GM12878 (cell line): ENCODE measurements at regions not wholly inside any gene's neighbourhood (a gene's known extent, or its start where the extent isn't known, plus 50 kb on each side); places are given as distances from the start of the nearest gene placed in this dataset.

ENCODE experiments used
- ATAC-seq: fragments of 200-7000 bp; cut with Tn5 transposase; 3 replicates; pipeline ENCODE4 v1.9.1; 2020; ENCODE audit warnings: mild to moderate bottlenecking, moderate library complexity
- BruUV-seq: library from RNA; stranded (reverse); fragments of 400-500 nt; replicated peaks from 2 replicates; lab custom pipeline; 2021; lab: Mats Ljungman, UMichigan
- CTCF ChIA-PET: fragments of 300-600 bp; sonication (Branson Sonifier 250); formaldehyde crosslinking; extraction: SDS; loops from one replicate; lab custom pipeline; 2021; ENCODE audit warnings: inconsistent platforms; lab: Yijun Ruan, JAX
- POLR2A ChIA-PET: fragments of 350-600 bp; formaldehyde crosslinking; extraction: SDS; loops from one replicate; lab custom pipeline; 2021; ENCODE audit warnings: inconsistent platforms; lab: Charles Lee
- RAD21 ChIA-PET: fragments of 300-600 bp; sonication (Branson Sonifier 250); formaldehyde crosslinking; loops from one replicate; lab custom pipeline; 2023; ENCODE audit warnings: antibody characterized with exemption; ENCODE audit not compliant: unreplicated experiment; lab: Charles Lee
- SMC1A ChIA-PET: fragments of 300-600 bp; sonication (Branson Sonifier 250); formaldehyde crosslinking; loops from one replicate; lab custom pipeline; 2023; ENCODE audit not compliant: unreplicated experiment, uncharacterized antibody; lab: Charles Lee
- DNase-seq: peaks from one replicate; pipeline ENCODE4 v3.0.0-alpha.2; 2011; ENCODE audit warnings: low read depth, low spot score
- FAIRE-seq: peaks from 3 replicates; lab custom pipeline; 2011; peaks lifted over from hg19 to GRCh38; lab: Jason Lieb, UNC
- H2AFZ ChIP-seq: 2 replicates; pipeline ENCODE4 v1.6.0; 2011; ENCODE audit warnings: low read depth, low read length, control low read depth; ENCODE audit not compliant: control insufficient read depth
- H3K27ac ChIP-seq: 2 replicates; pipeline ENCODE4 v1.5.1; 2011; ENCODE audit warnings: control low read depth; ENCODE audit not compliant: control insufficient read depth, insufficient read depth
- H3K27me3 ChIP-seq, 2 experiments: replicated peaks in 1 of 2; 2 replicates each; pipeline versions ENCODE4 v1.6.0 to v1.6.1; 2011; ENCODE audit warnings: low read length in 1 of 2; ENCODE audit not compliant: control insufficient read depth in 2 of 2, insufficient read depth in 2 of 2
- H3K36me3 ChIP-seq, 2 experiments: 2 replicates each; pipeline ENCODE4 v1.5.1; 2011; ENCODE audit warnings: low read length in 1 of 2; ENCODE audit not compliant: control insufficient read depth in 2 of 2, insufficient read depth in 2 of 2
- H3K4me1 ChIP-seq: 2 replicates; pipeline ENCODE4 v1.6.1; 2011; ENCODE audit warnings: mild to moderate bottlenecking, low read length, moderate library complexity, mixed read lengths; ENCODE audit not compliant: control insufficient read depth, insufficient read depth
- H3K4me2 ChIP-seq: 2 replicates; pipeline ENCODE4 v1.6.0; 2011; ENCODE audit warnings: control low read depth; ENCODE audit not compliant: control insufficient read depth, insufficient read depth
- H3K4me3 ChIP-seq: fragments of 200-600 bp; sonication (generic); 2 replicates; pipeline ENCODE4 v1.5.1; 2016
- H3K79me2 ChIP-seq: 2 replicates; pipeline ENCODE4 v1.6.0; 2011; ENCODE audit warnings: low read length; ENCODE audit not compliant: control insufficient read depth, insufficient read depth
- H3K9ac ChIP-seq: 2 replicates; pipeline ENCODE4 v1.8.0; 2011; ENCODE audit warnings: low read length, control low read depth, mixed read lengths; ENCODE audit not compliant: control insufficient read depth, insufficient read depth
- H3K9me3 ChIP-seq: replicated peaks from 3 replicates; pipeline ENCODE4 v1.5.1; 2011; ENCODE audit warnings: mild to moderate bottlenecking, low read length; ENCODE audit not compliant: control insufficient read depth, insufficient read depth
- H4K20me1 ChIP-seq: 2 replicates; pipeline ENCODE4 v1.6.0; 2011; ENCODE audit not compliant: control insufficient read depth, insufficient read depth
- KLF5 ChIP-seq: fragments of 450-650 bp; IDR thresholded peaks from 2 replicates; pipeline ENCODE4 v1.6.1; 2014; ENCODE audit warnings: mild to moderate bottlenecking; ENCODE audit not compliant: partially characterized antibody
- MTA2 ChIP-seq: fragments of 450-650 bp; IDR thresholded peaks from 2 replicates; pipeline ENCODE4 v1.6.1; 2016; ENCODE audit warnings: low read depth, mild to moderate bottlenecking, moderate library complexity
- PAX8 ChIP-seq: fragments of 450-650 bp; IDR thresholded peaks from 2 replicates; pipeline ENCODE4 v1.6.1; 2017; ENCODE audit warnings: mild to moderate bottlenecking, moderate library complexity
- SUPT20H ChIP-seq: IDR thresholded peaks from 2 replicates; pipeline ENCODE4 v1.6.1; 2011; ENCODE audit warnings: low read depth, mild to moderate bottlenecking, low read length, moderate library complexity, borderline replicate concordance; ENCODE audit not compliant: control insufficient read depth
- TCF3 ChIP-seq: IDR thresholded peaks from 2 replicates; pipeline ENCODE4 v1.6.1; 2012; ENCODE audit warnings: low read depth, mild to moderate bottlenecking, low read length, borderline replicate concordance; ENCODE audit not compliant: insufficient read depth
- WGBS: methylation state at CpG from one replicate; pipeline ENCODE4 v1.1.6; 2016; ENCODE audit warnings: low lambda C conversion rate; ENCODE audit not compliant: insufficient replicate concordance, insufficient coverage; ENCODE audit errors: missing lambda C conversion rate; 5-methylcytosine and 5-hydroxymethylcytosine counted together
- in situ Hi-C: fragments of 300-500 bp; cut with MboI; formaldehyde crosslinking; loops from 9 replicates; pipeline ENCODE4 v1.14.3; 2018; ENCODE audit warnings: mixed read lengths
- intact Hi-C: fragments of 100-400 bp; cut with micrococcal nuclease; formaldehyde crosslinking; loops from one replicate; pipeline ENCODE4 v1.14.2; 2022; ENCODE audit not compliant: unreplicated experiment
- TF ChIP-seq, protein P1 (sequence below): IDR thresholded peaks from 2 replicates; pipeline ENCODE4 v1.6.1; 2012; ENCODE audit warnings: low read depth, low read length, improper control_type of control experiment
- TF ChIP-seq, protein P2 (sequence below): IDR thresholded peaks from 2 replicates; pipeline ENCODE4 v1.6.1; 2011; ENCODE audit warnings: borderline replicate concordance, low read depth, mild to moderate bottlenecking, moderate library complexity, low read length; ENCODE audit not compliant: insufficient read depth, poor library complexity, severe bottlenecking

DNA sequence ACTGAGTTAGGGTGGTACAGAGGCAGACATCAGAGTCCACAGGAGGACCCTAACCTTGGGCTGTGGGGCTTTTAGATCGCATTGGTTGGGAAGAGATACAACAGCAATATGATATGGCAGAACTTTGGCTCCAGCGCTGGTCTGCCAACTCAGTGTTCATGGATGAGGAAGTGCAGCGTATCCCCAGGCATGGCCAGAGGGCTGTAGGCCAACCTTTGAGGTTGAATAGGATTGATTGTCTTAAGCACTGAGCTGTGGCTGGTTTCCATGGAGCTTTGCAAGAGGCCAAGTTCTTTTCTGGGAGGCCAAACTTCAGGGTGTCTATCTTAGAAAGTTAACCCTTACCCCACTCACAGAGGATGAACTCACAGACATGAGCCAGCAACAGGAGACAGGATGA lies 144.1 kb upstream of the TMTC4 start:
- FAIRE-seq = no peak
- in situ Hi-C loops = no loop called here
- POLR2A ChIA-PET = no interaction called here
- BruUV-seq = no TSS peak
- RAD21 ChIA-PET = no interaction called here
- intact Hi-C loops = no loop called here
- Histone ChIP-seq H3K4me3 (no peak overlapping the region), H3K27ac (no peak overlapping the region), H3K4me1 (no peaks in the 10 kb centered on the region), H3K9me3 (no peaks in the 10 kb centered on the region), H4K20me1 (no peaks in the 10 kb centered on the region), H3K9ac (no peak overlapping the region), H3K36me3 (no peaks in the 10 kb centered on the region), H3K4me2 (no peak overlapping the region), H2AFZ (no peak overlapping the region), H3K79me2 (no peaks in the 10 kb centered on the region), H3K27me3 (no peaks in the 10 kb centered on the region)
- ATAC-seq = no peak
- no peak for TF ChIP-seq PAX8
- TF ChIP-seq, protein P1, sequence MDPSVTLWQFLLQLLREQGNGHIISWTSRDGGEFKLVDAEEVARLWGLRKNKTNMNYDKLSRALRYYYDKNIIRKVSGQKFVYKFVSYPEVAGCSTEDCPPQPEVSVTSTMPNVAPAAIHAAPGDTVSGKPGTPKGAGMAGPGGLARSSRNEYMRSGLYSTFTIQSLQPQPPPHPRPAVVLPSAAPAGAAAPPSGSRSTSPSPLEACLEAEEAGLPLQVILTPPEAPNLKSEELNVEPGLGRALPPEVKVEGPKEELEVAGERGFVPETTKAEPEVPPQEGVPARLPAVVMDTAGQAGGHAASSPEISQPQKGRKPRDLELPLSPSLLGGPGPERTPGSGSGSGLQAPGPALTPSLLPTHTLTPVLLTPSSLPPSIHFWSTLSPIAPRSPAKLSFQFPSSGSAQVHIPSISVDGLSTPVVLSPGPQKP = no peak
- TF ChIP-seq SUPT20H = no peak
- TF ChIP-seq, protein P2, sequence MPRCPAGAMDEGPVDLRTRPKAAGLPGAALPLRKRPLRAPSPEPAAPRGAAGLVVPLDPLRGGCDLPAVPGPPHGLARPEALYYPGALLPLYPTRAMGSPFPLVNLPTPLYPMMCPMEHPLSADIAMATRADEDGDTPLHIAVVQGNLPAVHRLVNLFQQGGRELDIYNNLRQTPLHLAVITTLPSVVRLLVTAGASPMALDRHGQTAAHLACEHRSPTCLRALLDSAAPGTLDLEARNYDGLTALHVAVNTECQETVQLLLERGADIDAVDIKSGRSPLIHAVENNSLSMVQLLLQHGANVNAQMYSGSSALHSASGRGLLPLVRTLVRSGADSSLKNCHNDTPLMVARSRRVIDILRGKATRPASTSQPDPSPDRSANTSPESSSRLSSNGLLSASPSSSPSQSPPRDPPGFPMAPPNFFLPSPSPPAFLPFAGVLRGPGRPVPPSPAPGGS = no peak
- TF ChIP-seq KLF5 = no peak
- TF ChIP-seq MTA2 = no peak
- no peak for TF ChIP-seq TCF3
- CTCF ChIA-PET = no interaction called here
- SMC1A ChIA-PET = interaction anchor here (1.6 kb wide), 1 partner anchor 96 kb away, joined by 3 read pairs; no protein-coding TSS in a partner anchor
- DNase-seq = no peak
- 32% methylated on average over 3 of the region's 3 CpGs for WGBS
